ENCODE measurements at regions not wholly inside any gene's neighbourhood (a gene's known extent, or its start where the extent isn't known, plus 50 kb on each side); places are given as distances from the start of the nearest gene placed in this dataset.

DNA sequence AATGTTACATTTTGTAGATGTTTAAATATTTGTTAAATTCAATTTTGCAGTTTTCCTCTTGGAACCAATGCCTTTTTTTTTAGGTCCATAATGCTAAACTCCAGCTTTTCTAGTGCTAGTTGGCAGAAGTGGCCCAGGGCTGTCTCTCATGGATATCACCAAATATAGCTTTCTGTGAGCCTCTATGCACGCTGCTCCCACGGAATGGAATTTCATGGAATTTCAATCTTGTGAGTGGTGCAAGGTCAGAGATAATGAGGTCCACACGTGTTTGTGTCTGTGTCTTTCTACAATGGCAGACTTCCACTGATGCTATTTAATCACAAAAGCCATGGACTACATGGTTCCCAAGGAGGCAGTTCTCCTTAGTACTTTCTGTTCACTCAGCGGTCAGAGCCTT, 191.5 kb upstream of the PARD3B start:
- TF ChIP-seq YY1 (IDR thresholded peaks at IDR 0.05; ENCODE audit: insufficient read depth, insufficient read length): no peak
- no peak for TF ChIP-seq ZNF274 (IDR thresholded peaks at IDR 0.05; ENCODE audit: low read depth, low read length)

Measured in NT2/D1 (cell line).